Spleen (tissue), 11 donors: ENCODE measurements at regions not wholly inside any gene's neighbourhood (a gene's known extent, or its start where the extent isn't known, plus 50 kb on each side); places are given as distances from the start of the nearest gene placed in this dataset.

Experiments
- DNase-seq: peaks from one replicate; pipeline ENCODE4 v3.0.0-alpha.2; 2020
- H3K27ac ChIP-seq, 8 donors: fragments of 200-600 bp; sonication (generic) in 7 of 8; 1 replicate in 4 of 8; 2 replicates in 4 of 8; pipeline versions ENCODE4 v1.5.0 to v1.8.0; 2016 to 2021; ENCODE audit warnings: inconsistent platforms in 4 of 8, mild to moderate bottlenecking in 4 of 8, moderate library complexity in 1 of 8
- H3K27me3 ChIP-seq, 7 donors: fragments of 200-600 bp; sonication (generic) in 6 of 7; replicated peaks in 1 of 7; 1 replicate in 4 of 7; 2 replicates in 3 of 7; pipeline versions ENCODE4 v1.5.0 to v1.8.0; 2016 to 2021; ENCODE audit warnings: inconsistent platforms in 3 of 7, mild to moderate bottlenecking in 1 of 7
- H3K36me3 ChIP-seq, 6 donors: fragments of 200-600 bp; sonication (generic) in 5 of 6; 1 replicate in 4 of 6; 2 replicates in 2 of 6; pipeline versions ENCODE4 v1.5.0 to v1.8.0; 2016 to 2021; ENCODE audit warnings: inconsistent platforms in 2 of 6
- H3K4me1 ChIP-seq, 6 donors: fragments of 200-600 bp; sonication (generic) in 5 of 6; 1 replicate in 3 of 6; 2 replicates in 3 of 6; pipeline versions ENCODE4 v1.5.0 to v1.8.0; 2016 to 2021; ENCODE audit warnings: inconsistent platforms in 3 of 6
- H3K4me3 ChIP-seq, 8 donors: fragments of 200-600 bp; sonication (generic) in 7 of 8; 1 replicate in 4 of 8; 2 replicates in 4 of 8; pipeline versions ENCODE4 v1.5.0 to v1.8.0; 2016 to 2021; ENCODE audit warnings: inconsistent platforms in 4 of 8, mild to moderate bottlenecking in 4 of 8, moderate library complexity in 2 of 8
- H3K9me3 ChIP-seq, 8 donors: fragments of 200-600 bp; sonication (generic) in 7 of 8; 1 replicate in 4 of 8; 2 replicates in 4 of 8; pipeline versions ENCODE4 v1.5.0 to v1.8.0; 2016 to 2021; ENCODE audit warnings: inconsistent platforms in 4 of 8
- CTCF ChIP-seq, 11 experiments: fragments of 200-600 bp in 7 of 11; fragments of 450-650 bp in 4 of 11; sonication (generic) in 4 of 11; IDR thresholded peaks in 8 of 11; conservative IDR thresholded peaks in 3 of 11; 1 replicate in 7 of 11; 2 replicates in 4 of 11; pipeline versions ENCODE4 v1.4.0 to v1.8.0; 2016 to 2021; ENCODE audit warnings: antibody characterized with exemption in 11 of 11, inconsistent platforms in 4 of 11, mild to moderate bottlenecking in 1 of 11
- POLR2A ChIP-seq, 3 donors: fragments of 450-650 bp; IDR thresholded peaks; one replicate each; pipeline ENCODE4 v1.5.1; 2017; ENCODE audit warnings: antibody characterized with exemption in 3 of 3, mild to moderate bottlenecking in 1 of 3
- POLR2AphosphoS5 ChIP-seq, 3 donors: sonication (generic); formaldehyde crosslinking; IDR thresholded peaks; one replicate each; pipeline ENCODE4 v1.5.1; 2017; ENCODE audit warnings: antibody characterized with exemption in 3 of 3
- WGBS, 5 donors: extraction: QIAGEN DNeasy Blood & Tissue Kit in 3 of 5; methylation state at CpG; one replicate each; pipeline versions ENCODE4 v1.1.5 to v1.1.7; 2013 to 2018; 5-methylcytosine and 5-hydroxymethylcytosine counted together
- intact Hi-C: fragments of 100-400 bp; cut with DNase I; formaldehyde crosslinking; loops from one replicate; pipeline ENCODE4 v1.15.0; 2023; ENCODE audit warnings: low total_unique reads
- donor health status: healthy with polysubstance abuse.
- donor health status: DM: no; HTN: no; CAD: no; lungs with moderate emphysema.
- donor health status: DM: no; HTN: no; CAD: no.
- donor health status: Bipolar disorder and iron deficiency.
- donor health status: healthy.
- donor health status: DM: no; HTN: no; CAD: no.
- donor health status: DM: yes; HTN: yes; CAD: no.

GRCh38 chr7:118449797-118450567 is 225.5 kb downstream of the ANKRD7 start:
- no peak overlapping the region for H3K4me3 ChIP-seq
- no peak overlapping the region for H3K27ac ChIP-seq
- TF ChIP-seq POLR2A (IDR thresholded peaks at IDR 0.05) (no peak), CTCF (IDR thresholded peaks at IDR 0.05 in 8 of 11, conservative IDR thresholded peaks at IDR 0.05 in 3 of 11) (no peak), POLR2AphosphoS5 (IDR thresholded peaks at IDR 0.05) (no peak)
- H3K27me3 ChIP-seq, result no peaks in the 10 kb centered on the region
- H3K36me3 ChIP-seq, result no peaks in the 10 kb centered on the region
- H3K9me3 ChIP-seq, result peaks cover 0 to 7% (median 0%) of the 10 kb centered on the region in 8 donors
- intact Hi-C loops, result no loop called here
- DNase-seq, result no peak
- 85 to 94% (median 86%) methylated on average over 2 of the region's 2 CpGs for WGBS, 5 donors
- no peaks in the 10 kb centered on the region for H3K4me1 ChIP-seq

DNA sequence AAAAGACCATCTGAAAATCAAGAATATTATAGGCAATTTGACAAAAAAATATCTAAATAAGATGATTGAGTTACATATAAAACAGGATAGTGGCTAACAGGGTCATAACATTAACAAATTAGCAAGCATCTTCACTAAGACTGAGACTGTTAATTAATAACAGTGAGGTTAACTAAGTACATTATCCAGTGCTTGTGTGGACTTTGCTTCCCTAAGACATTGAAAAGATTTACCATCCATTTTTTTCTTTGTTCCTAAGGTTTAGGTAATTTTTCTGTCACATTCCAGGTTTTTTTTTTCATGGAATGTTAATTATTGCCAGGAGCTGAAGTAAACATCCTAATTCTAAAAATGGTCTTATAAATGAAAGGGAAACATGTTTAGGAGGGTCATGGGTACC is 227.6 kb downstream of the ANKRD7 start:
- TF ChIP-seq CTCF (IDR thresholded peaks at IDR 0.05 in 8 of 11, conservative IDR thresholded peaks at IDR 0.05 in 3 of 11) (no peak), POLR2A (IDR thresholded peaks at IDR 0.05) (no peak), POLR2AphosphoS5 (IDR thresholded peaks at IDR 0.05) (no peak)
- H3K4me3 ChIP-seq, result no peak overlapping the region
- no peaks in the 10 kb centered on the region for H3K36me3 ChIP-seq
- intact Hi-C loops, result no loop called here
- no peak overlapping the region for H3K27ac ChIP-seq
- no peaks in the 10 kb centered on the region for H3K4me1 ChIP-seq
- no peaks in the 10 kb centered on the region for H3K27me3 ChIP-seq
- peaks cover 0 to 7% (median 0%) of the 10 kb centered on the region in 8 donors for H3K9me3 ChIP-seq
- DNase-seq, result no peak

GRCh38 chr7:118467381-118467780 is 242.9 kb downstream of the ANKRD7 start:
- H3K27ac ChIP-seq, result no peak overlapping the region
- DNase-seq, result no peak
- no peak for TF ChIP-seq POLR2A (IDR thresholded peaks at IDR 0.05)
- TF ChIP-seq POLR2AphosphoS5 (IDR thresholded peaks at IDR 0.05), result no peak
- no peak overlapping the region for H3K4me3 ChIP-seq
- 25 to 43% (median 37%) methylated on average over 2 of the region's 2 CpGs for WGBS, 5 donors
- no peaks in the 10 kb centered on the region for H3K27me3 ChIP-seq
- intact Hi-C loops, result no loop called here
- H3K4me1 ChIP-seq, result no peaks in the 10 kb centered on the region
- H3K9me3 ChIP-seq, result no peaks in the 10 kb centered on the region
- H3K36me3 ChIP-seq, result no peaks in the 10 kb centered on the region

- Histone ChIP-seq H3K4me3 (no peak overlapping the region), H3K4me1 (no peaks in the 10 kb centered on the region), H3K27ac (no peak overlapping the region), H3K36me3 (no peaks in the 10 kb centered on the region), H3K9me3 (no peaks in the 10 kb centered on the region), H3K27me3 (no peaks in the 10 kb centered on the region)
- TF ChIP-seq POLR2AphosphoS5 (IDR thresholded peaks at IDR 0.05) (no peak), POLR2A (IDR thresholded peaks at IDR 0.05) (no peak), CTCF (IDR thresholded peaks at IDR 0.05 in 8 of 11, conservative IDR thresholded peaks at IDR 0.05 in 3 of 11) (no peak)
- intact Hi-C loops, result no loop called here
- no peak for DNase-seq
- 82 to 91% (median 85%) methylated on average over 3 of the region's 3 CpGs for WGBS, 5 donors
These were observed 248.1 kb downstream of the ANKRD7 start for GRCh38 chr7:118472581-118472980.
